HepG2 (cell line): ENCODE measurements at regions not wholly inside any gene's neighbourhood (a gene's known extent, or its start where the extent isn't known, plus 50 kb on each side); places are given as distances from the start of the nearest gene placed in this dataset.

Experiments used
- PAXIP1 ChIP-seq: sonication (generic); formaldehyde crosslinking; conservative IDR thresholded peaks from 2 replicates; pipeline ENCODE4 v1.4.0; 2020; ENCODE audit warnings: mild to moderate bottlenecking, missing genetic modification reagents, moderate library complexity
- POLR2AphosphoS5 ChIP-seq: IDR thresholded peaks from 2 replicates; pipeline ENCODE4 v1.6.1; 2012; ENCODE audit warnings: low read depth, low read length
- RELA ChIP-seq: sonication (generic); formaldehyde crosslinking; IDR thresholded peaks from 2 replicates; pipeline ENCODE4 v1.4.0; 2020; ENCODE audit warnings: missing genetic modification reagents
- RFX1 ChIP-seq: fragments of 450-650 bp; IDR thresholded peaks from 2 replicates; pipeline ENCODE4 v1.6.1; 2017
- ZBTB7A ChIP-seq: sonication (generic); formaldehyde crosslinking; IDR thresholded peaks from 2 replicates; pipeline ENCODE4 v1.8.0; 2022; ENCODE audit warnings: mild to moderate bottlenecking, missing genetic modification reagents
- ZFP36L2 ChIP-seq: sonication (generic); formaldehyde crosslinking; IDR thresholded peaks from 2 replicates; pipeline ENCODE4 v1.4.0; 2020; ENCODE audit warnings: missing genetic modification reagents
- ZMAT5 ChIP-seq: sonication (generic); formaldehyde crosslinking; IDR thresholded peaks from 2 replicates; pipeline ENCODE4 v1.5.0; 2020; ENCODE audit warnings: mild to moderate bottlenecking, low read depth, missing genetic modification reagents, borderline replicate concordance
- ZNF281 ChIP-seq: sonication (generic); formaldehyde crosslinking; IDR thresholded peaks from 2 replicates; pipeline ENCODE4 v1.4.0; 2020; ENCODE audit warnings: missing genetic modification reagents, borderline replicate concordance
- TF ChIP-seq, protein P1 (sequence below): sonication (generic); formaldehyde crosslinking; IDR thresholded peaks from 2 replicates; pipeline ENCODE4 v1.5.0; 2020; ENCODE audit warnings: mild to moderate bottlenecking, missing genetic modification reagents, moderate library complexity
- TF ChIP-seq, protein P2 (sequence below): sonication (generic); formaldehyde crosslinking; IDR thresholded peaks from 2 replicates; pipeline ENCODE4 v1.4.0; 2020; ENCODE audit warnings: missing genetic modification reagents
- TF ChIP-seq, protein P3 (sequence below): sonication (generic); formaldehyde crosslinking; IDR thresholded peaks from 2 replicates; pipeline ENCODE4 v1.8.1; 2023; ENCODE audit warnings: missing genetic modification reagents, inconsistent platforms, borderline replicate concordance

GRCh38 chr5:28751396-28751795, 1713.0 kb upstream of the CDH9 start:
- no peak for TF ChIP-seq ZBTB7A (CRISPR knock-in tag)
- TF ChIP-seq ZFP36L2, result no peak
- no peak for TF ChIP-seq PAXIP1 (CRISPR knock-in tag)
- TF ChIP-seq, protein P1, sequence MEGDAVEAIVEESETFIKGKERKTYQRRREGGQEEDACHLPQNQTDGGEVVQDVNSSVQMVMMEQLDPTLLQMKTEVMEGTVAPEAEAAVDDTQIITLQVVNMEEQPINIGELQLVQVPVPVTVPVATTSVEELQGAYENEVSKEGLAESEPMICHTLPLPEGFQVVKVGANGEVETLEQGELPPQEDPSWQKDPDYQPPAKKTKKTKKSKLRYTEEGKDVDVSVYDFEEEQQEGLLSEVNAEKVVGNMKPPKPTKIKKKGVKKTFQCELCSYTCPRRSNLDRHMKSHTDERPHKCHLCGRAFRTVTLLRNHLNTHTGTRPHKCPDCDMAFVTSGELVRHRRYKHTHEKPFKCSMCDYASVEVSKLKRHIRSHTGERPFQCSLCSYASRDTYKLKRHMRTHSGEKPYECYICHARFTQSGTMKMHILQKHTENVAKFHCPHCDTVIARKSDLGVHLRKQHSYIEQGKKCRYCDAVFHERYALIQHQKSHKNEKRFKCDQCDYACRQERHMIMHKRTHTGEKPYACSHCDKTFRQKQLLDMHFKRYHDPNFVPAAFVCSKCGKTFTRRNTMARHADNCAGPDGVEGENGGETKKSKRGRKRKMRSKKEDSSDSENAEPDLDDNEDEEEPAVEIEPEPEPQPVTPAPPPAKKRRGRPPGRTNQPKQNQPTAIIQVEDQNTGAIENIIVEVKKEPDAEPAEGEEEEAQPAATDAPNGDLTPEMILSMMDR (CRISPR knock-in tag), result no peak
- TF ChIP-seq, protein P2, sequence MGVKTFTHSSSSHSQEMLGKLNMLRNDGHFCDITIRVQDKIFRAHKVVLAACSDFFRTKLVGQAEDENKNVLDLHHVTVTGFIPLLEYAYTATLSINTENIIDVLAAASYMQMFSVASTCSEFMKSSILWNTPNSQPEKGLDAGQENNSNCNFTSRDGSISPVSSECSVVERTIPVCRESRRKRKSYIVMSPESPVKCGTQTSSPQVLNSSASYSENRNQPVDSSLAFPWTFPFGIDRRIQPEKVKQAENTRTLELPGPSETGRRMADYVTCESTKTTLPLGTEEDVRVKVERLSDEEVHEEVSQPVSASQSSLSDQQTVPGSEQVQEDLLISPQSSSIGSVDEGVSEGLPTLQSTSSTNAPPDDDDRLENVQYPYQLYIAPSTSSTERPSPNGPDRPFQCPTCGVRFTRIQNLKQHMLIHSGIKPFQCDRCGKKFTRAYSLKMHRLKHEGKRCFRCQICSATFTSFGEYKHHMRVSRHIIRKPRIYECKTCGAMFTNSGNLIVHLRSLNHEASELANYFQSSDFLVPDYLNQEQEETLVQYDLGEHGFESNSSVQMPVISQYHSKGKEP (CRISPR knock-in tag), result no peak
- no peak for TF ChIP-seq ZMAT5 (CRISPR knock-in tag)
- TF ChIP-seq POLR2AphosphoS5, result no peak
- no peak for TF ChIP-seq ZNF281 (CRISPR knock-in tag)
- TF ChIP-seq, protein P3, sequence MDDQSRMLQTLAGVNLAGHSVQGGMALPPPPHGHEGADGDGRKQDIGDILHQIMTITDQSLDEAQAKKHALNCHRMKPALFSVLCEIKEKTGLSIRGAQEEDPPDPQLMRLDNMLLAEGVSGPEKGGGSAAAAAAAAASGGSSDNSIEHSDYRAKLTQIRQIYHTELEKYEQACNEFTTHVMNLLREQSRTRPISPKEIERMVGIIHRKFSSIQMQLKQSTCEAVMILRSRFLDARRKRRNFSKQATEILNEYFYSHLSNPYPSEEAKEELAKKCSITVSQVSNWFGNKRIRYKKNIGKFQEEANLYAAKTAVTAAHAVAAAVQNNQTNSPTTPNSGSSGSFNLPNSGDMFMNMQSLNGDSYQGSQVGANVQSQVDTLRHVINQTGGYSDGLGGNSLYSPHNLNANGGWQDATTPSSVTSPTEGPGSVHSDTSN (CRISPR knock-in tag), result no peak
- no peak for TF ChIP-seq RELA (CRISPR knock-in tag)
- TF ChIP-seq RFX1, result no peak
